Hippocampal formation (tissue), 2 donors: ENCODE measurements at regions not wholly inside any gene's neighbourhood (a gene's known extent, or its start where the extent isn't known, plus 50 kb on each side); places are given as distances from the start of the nearest gene placed in this dataset.
A peak's percentile ranks its signal among the peaks of the same experiment; 100 is the strongest.

Experiments
- DNase-seq, 2 donors: peaks; one replicate each; lab custom pipeline; 2025; lab: John Stamatoyannopoulos, UW

DNA sequence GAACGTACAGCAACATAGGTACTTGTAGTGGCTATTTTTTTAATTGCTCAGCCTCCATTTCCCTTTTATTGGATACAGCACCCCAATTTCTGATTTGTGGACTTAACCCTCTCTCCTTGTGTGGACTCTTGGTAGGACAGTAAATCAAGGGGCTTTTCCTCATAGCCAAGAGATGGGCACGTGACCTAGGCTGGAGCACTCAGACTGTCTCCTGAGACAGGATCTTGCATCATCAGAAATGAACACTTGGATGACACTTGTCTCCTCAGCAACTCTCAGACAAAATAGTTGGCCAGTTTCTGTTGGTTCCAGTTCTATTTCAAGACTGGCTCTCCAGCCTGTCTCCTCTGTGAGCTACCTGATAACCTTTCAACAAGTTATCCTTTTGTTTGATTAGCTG, 112.9 kb upstream of the ZNF678 start:
- no peak for DNase-seq

DNA sequence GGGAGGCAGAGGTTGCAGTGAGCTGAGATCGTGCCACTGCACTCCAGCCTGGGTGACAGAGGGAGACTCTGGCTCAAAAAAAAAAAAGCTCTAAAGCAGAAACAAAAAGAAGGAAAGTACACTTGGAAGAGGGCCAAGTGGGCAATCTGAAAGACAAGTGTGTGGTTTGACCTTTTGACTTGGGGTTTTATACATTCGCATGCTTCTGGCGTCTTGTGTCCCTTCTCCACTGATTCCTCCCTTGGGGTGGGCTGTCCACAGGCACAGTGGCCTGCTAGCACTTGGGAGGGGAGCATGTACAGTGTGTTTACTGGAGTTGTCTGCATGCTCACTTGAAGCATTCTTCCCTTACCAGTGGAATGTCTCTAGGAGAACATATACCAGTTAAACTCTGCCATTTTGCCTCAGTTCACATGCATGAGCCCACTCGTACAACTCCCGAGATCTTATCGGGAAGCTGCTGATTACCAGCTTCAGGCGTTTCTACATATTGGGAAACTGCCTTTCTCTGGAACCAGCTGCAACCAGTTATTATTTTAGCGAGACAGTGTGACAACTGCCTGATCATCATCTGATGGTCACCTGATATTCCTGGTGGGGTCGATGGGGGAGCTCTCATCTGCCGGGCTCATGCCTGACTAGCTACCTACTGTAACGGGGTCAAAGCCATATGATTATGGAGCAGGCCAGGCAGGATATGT, 113.5 kb upstream of the ZNF678 start:
- no peak for DNase-seq

DNA sequence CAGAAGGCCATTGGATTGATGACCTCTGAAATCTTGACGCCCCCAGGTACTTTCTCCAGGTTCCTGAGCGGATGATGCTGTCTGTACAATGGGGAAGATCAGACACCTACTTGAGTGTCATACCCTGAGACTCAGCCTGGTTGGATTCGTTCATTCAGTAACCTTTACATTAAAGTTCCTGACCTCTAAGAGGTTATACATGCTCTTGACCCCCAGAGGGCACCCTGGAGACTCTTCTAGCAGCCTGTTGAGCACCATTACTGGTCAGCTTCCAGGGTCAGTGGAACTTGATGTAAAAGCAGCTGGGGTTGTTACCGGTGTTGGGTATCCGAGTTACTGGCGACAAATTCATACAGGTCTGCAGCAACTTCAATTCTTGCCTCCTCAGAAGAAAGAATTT, 114.3 kb upstream of the ZNF678 start:
- no peak for DNase-seq

DNA sequence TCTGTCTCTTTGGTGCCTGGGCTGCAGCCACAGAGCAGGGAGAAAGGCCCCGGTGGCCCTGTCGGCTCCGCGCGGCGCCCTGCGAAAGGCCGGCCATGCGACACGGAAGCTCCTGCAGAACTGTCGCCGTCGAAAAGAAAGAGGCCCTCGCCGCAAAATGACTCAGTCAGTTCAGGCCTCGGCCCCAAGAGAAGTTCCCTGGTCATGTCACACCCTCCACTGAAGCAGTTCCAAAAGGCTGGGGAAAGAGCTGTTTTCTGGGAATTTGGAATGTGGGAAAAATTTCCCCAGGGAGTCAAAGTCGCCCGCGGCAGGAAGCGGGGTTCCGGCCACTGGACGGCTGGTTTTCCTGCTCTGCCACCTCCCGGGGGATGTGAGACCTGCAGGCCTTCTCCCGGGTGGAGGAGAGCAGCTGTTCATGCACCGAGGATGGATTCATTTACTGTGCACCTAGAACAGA, 115.8 kb upstream of the ZNF678 start:
- DNase-seq: no peak

GRCh38 chr1:227445746-227446145, 117.6 kb upstream of the ZNF678 start:
- no peak for DNase-seq

DNA sequence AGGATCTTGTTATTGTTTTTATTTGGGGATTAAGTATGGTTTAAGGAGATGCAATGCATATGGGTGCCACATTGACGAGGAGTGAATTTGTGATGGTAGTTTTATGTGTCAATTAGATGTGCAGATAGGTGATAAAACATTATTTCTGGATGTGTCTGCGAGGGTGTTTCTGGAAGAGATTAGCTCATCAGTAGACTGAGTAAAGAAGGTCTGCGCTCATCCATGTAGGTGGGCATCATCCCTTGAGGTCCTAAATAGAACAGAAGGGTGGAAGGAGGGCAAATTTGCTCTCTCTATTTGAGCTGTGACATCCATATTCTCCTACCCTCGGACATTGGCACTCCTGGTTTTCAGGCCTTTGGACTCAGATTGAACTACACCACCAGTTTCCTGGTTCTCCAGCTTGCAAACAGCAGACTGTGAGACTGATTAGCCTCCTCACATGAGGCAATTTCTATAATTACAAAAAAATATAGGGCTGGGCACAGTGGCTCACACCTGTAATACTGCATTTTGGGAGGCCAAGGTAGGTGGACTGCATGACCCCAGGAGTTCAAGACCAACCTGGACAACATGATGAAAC, 118.2 kb upstream of the ZNF678 start:
- DNase-seq: no peak

- no peak for DNase-seq
Observed at GRCh38 chr1:227440182-227440581, 121.9 kb upstream of the CDC42BPA start.

GRCh38 chr1:227437495-227438008, 119.3 kb upstream of the CDC42BPA start:
- DNase-seq: peak in 1 of 2 donors; percentile 76

DNA sequence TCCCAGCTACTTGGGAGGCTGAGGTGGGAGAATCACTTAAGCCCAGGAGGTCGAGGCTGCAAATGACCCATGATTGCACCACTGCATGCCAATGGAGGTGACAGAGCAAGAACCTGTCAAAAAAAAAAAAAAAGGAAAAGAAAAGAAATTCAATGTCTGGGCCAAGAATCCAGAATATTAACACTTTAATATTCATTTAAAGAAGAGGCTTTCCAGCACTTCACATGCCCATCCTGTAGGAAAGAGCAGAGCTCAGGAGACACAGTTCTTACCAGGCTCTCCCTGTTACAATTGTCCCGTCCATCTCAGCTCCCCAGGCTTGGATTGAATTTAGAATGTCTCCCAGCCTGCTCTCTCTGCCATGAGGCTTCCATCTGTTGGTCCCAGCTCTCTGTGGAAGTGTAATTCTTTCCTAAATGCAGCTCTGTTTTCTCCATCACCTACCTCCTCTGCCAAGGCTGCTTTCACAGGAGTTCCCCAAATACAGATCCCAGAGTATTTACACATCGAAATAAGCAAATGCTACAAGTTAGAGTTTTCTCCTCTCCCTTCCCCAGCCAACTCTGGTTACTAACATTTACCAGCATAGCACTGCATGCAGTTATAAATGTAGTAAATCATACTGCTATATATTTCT, 116.6 kb upstream of the CDC42BPA start:
- peak in 1 of 2 donors; percentile 39 for DNase-seq

- DNase-seq: no peak
Observed at GRCh38 chr1:227433663-227434341, 115.5 kb upstream of the CDC42BPA start.

GRCh38 chr1:227432981-227433380, 114.7 kb upstream of the CDC42BPA start:
- DNase-seq: no peak

DNA sequence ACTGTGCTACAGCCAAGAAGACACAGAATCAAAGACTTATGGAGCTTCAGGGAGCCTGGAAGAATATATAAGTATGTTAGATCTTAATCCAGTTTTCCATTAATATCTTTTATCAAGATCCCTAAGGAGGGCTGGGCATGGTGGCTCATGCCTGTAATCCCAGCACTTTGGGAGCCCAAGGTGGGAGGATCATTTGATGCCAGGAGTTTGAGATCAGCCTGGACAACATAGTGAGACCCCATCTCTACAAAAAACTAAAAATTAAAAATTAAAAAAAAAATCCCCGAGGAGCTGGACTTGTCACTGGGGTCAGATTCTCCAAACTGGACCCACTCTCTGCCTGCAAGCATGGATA, 113.9 kb upstream of the CDC42BPA start:
- no peak for DNase-seq

- DNase-seq: no peak
Observed at GRCh38 chr1:227429447-227430359, 111.4 kb upstream of the CDC42BPA start.

DNA sequence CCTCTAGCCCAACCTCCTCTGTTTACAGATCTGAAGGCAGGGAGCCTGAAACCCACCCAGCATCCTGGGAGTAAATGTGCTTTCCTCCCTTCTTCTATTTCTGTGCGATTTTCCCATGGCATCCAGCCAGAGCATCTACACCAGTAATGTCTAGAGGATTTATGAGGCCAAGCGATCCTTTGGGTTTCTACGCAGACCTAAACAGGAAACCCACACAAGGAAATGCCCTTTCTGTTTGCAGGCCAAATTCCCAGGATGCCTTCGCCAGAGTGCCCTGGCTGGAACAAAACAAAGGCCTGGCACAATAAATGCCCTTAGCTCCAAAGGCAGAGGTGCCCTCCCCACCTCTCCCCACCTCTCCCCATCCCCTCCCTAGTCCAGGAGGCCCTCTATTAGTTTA, 110.5 kb upstream of the CDC42BPA start:
- DNase-seq: no peak

DNA sequence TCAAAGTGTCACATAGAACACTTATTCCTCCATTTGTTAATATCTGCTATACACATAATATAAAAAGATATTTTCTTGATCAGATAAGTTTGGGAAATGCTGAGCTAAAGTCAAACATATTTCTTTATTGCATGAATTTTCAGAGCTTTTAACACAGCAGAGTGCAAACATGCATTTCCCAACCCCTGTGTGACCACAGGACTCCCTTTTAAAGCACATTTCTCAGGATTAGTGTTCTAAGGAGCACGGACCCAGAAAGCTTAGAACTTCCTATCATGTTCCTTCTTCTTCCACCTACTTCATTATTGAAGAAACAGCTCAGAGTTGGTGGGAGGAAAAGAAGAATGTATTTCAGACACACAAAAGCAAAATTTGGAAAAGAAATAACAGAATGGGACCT, 109.1 kb upstream of the CDC42BPA start:
- no peak for DNase-seq

GRCh38 chr1:227424953-227425352, 106.7 kb upstream of the CDC42BPA start:
- no peak for DNase-seq

GRCh38 chr1:227424159-227424680, 105.9 kb upstream of the CDC42BPA start:
- no peak for DNase-seq

GRCh38 chr1:227422581-227422980, 104.3 kb upstream of the CDC42BPA start:
- DNase-seq: no peak

DNA sequence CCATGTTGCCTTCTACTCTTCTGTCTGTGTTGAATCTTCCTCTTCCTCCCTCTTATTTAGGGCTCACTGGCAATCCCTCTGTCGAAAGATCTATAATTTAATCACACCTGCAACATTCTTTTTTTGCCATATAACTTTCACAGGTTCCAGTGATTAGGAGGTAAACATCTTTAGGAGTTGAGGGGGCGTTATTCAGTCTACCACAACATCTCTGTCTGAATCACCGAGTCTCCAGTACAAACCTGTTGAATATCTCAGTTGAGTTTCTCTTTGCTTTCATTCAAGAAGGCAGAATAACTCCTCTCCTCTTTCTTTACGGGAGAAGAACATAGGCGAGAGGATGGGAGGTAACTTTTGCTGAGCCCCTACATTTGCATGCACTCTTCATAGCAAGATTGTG, 101.9 kb upstream of the CDC42BPA start:
- DNase-seq: no peak

GRCh38 chr1:227417756-227418480, 99.6 kb upstream of the CDC42BPA start:
- no peak for DNase-seq
